Stimulated activated naive CD8-positive, alpha-beta T cell treated with anti-CD3 and anti-CD28 coated beads, Interleukin-15, amount 100 ng/mL, for 72 hours (primary cell): ENCODE measurements at regions not wholly inside any gene's neighbourhood (a gene's known extent, or its start where the extent isn't known, plus 50 kb on each side); places are given as distances from the start of the nearest gene placed in this dataset.
A peak's percentile ranks its signal among the peaks of the same experiment; 100 is the strongest.

Experiments used
- ATAC-seq: fragments of 150-1000 bp; cut with Tn5 transposase; 2 replicates; pipeline ENCODE4 v1.10.0; 2021; ENCODE audit warnings: mild to moderate bottlenecking, moderate library complexity
- DNase-seq, 2 donors: peaks; one replicate each; pipeline ENCODE4 v3.0.0; 2021 to 2022
- H3K27ac Mint-ChIP-seq, 2 donors: one replicate each; pipeline ENCODE4 v1.8.0; 2022; ENCODE audit warnings: mild to moderate bottlenecking in 2 of 2, mixed read lengths in 2 of 2, moderate library complexity in 2 of 2
- H3K27me3 Mint-ChIP-seq: one replicate; pipeline ENCODE4 v1.8.0; 2022; ENCODE audit warnings: mixed read lengths
- H3K4me1 Mint-ChIP-seq: one replicate; pipeline ENCODE4 v1.8.0; 2022; ENCODE audit warnings: mild to moderate bottlenecking, mixed read lengths
- H3K4me3 Mint-ChIP-seq, 2 donors: one replicate each; pipeline ENCODE4 v1.8.0; 2022; ENCODE audit warnings: mild to moderate bottlenecking in 2 of 2, mixed read lengths in 2 of 2, moderate library complexity in 1 of 2
- H3K9me3 Mint-ChIP-seq, 2 donors: one replicate each; pipeline ENCODE4 v1.8.0; 2022; ENCODE audit warnings: mixed read lengths in 2 of 2

DNA sequence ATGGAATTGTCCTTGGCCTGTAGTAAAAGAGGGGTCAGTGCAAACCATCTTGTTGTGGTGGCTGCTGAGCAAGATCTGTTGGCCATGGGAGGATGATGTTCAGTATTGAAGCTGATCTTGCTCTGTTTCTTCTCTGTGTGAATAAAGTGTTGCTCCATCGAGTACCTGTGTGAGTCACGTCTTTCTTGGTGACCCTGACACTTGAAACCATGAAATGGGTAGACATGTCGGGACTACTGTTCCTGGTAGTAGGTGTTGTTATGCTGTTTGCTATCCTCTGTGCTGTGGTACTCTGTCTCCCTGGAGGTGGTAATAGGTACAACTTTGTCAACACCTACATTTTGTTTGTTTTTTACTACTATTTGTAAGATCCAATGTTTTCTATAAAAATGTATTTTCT lies 330.6 kb downstream of the MDFIC start:
- Mint-ChIP-seq H3K9me3 (no peaks in the 10 kb centered on the region), H3K4me1 (no peaks in the 10 kb centered on the region), H3K4me3 (no peak overlapping the region), H3K27me3 (no peaks in the 10 kb centered on the region), H3K27ac (no peak overlapping the region)
- DNase-seq (no peak), ATAC-seq (no peak)

DNA sequence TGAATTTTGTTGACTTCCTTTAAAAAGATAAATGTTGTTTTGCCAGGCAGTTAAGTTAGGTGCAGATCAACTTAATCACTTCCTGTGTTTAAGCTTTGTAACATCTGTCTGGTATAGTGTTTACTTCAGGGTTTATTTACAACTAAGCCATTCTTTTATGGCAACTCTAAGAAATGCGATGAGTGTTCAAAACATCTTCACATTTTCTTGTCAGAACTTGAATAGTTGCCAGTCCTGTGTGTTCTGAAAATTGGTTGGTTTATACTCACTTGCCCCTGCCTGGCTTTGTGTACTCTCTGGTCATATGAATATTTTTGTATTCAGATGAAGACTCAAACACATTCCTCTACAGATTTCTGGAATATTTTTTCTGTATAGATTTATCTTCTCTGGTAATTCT lies 327.2 kb downstream of the MDFIC start:
- no peak overlapping the region for H3K4me3 Mint-ChIP-seq
- peaks cover 0 to 7% of the 10 kb centered on the region in 2 donors for H3K9me3 Mint-ChIP-seq
- DNase-seq, result no peak
- ATAC-seq, result no peak
- no peaks in the 10 kb centered on the region for H3K4me1 Mint-ChIP-seq
- H3K27ac Mint-ChIP-seq, result no peak overlapping the region
- no peaks in the 10 kb centered on the region for H3K27me3 Mint-ChIP-seq

DNA sequence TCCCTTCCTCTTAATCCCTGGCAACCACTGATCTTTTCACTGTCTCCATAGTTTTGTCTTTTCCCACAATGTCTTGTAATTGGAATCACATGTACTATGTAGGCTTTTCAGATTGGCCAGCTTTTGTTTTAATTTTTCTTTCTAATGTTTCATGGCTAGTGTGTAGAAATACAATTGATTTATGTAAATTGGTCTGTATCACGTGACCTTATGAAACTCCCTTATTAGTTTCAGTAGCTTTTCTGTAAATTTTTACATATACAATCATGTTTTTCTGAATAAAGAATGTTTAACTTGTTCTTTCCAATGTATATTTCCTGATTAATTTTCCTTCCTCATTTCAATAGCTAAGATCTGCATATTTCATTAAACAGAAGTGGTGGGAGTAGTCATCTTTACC lies 319.3 kb downstream of the MDFIC start:
- Mint-ChIP-seq H3K27ac (no peak overlapping the region), H3K4me3 (no peak overlapping the region), H3K9me3 (peaks cover 0 to 7% of the 10 kb centered on the region in 2 donors), H3K4me1 (no peaks in the 10 kb centered on the region), H3K27me3 (no peaks in the 10 kb centered on the region)
- no peak for ATAC-seq
- no peak for DNase-seq

DNA sequence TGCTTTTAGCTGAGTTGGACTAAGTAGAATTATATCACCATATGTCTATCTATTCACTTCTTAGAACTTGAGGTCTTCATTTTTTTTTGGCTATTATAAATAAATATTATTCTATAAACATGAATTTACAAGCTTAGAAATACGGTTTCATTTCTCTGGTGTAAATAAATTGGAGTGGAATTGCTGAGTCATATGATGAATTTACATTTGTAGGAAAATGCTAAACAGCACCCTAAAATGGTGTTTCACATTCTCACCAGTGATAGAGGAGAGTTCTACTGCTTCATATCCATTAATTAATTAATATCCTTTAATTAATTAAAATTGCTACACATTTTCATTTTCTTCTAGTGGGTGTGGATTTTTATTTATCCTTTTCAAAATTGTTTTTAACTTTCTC lies 318.3 kb downstream of the MDFIC start:
- ATAC-seq (no peak), DNase-seq (no peak)
- Mint-ChIP-seq H3K27me3 (no peaks in the 10 kb centered on the region), H3K4me3 (no peak overlapping the region), H3K27ac (no peak overlapping the region), H3K4me1 (no peaks in the 10 kb centered on the region), H3K9me3 (peaks cover 4 to 14% of the 10 kb centered on the region in 2 donors)

DNA sequence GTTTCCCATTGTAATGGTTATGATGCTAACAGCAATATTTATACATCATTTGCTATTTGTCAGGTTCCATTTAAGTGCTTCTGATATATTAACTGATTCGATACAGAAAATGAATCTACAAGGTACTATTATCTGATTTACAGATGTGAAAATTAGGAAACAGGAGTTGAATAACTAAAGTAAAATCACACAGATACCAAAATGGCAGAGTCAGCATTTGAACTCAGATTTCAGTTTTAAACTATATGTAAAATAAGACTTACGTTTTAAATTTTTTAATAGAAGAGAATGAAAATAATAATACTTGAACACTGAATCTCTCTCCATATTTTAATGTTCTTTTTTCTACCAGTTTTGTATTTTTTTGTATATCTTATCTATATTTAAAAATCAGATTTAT lies 313.2 kb downstream of the MDFIC start:
- Mint-ChIP-seq H3K4me1 (peaks cover 11% of the 10 kb centered on the region), H3K4me3 (no peak overlapping the region), H3K27ac (no peak overlapping the region), H3K9me3 (peaks cover 4 to 7% of the 10 kb centered on the region in 2 donors), H3K27me3 (peaks cover 6% of the 10 kb centered on the region)
- DNase-seq, result no peak
- ATAC-seq, result no peak

DNA sequence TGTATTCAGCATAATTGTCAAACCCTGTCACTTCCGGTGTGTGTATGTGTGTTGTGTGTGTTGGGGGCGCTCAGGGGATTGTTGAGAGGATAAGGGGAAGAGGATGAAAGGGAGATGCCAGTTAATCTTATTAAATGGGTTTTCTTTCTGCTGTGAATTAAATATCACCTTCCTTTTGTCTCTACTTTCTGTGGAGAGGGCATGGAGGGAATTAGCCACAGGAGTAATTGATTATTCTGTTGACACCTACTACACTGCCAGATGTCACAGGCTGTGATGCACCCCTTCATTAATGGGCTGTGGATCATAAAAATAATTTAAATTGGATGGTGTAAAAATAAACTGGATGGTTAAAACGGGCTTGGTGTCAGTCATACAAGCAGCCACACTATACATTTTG lies 311.9 kb downstream of the MDFIC start:
- Mint-ChIP-seq H3K27me3 (peaks cover 6% of the 10 kb centered on the region), H3K9me3 (peaks cover 4 to 7% of the 10 kb centered on the region in 2 donors), H3K4me3 (no peak overlapping the region), H3K27ac (no peak overlapping the region), H3K4me1 (peaks cover 16% of the 10 kb centered on the region)
- DNase-seq (no peak), ATAC-seq (no peak)

DNA sequence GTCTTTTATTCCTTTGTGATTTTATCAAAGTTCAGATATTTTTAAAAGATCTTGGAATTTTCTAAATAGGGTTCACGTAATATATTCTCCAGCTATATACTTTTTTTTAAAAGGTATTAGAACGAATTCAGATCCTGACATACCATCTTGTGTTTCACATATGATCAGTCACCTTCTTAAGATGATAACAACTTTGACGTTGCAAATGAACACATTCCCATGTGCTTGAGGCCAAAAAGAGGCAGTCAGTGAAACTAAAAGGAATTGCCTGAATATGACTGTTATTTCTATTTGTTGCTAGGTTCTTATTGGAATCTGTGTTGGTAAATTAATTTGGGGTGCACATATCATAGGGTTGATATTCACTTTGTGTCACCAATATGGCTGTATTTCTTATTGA lies 310.1 kb downstream of the MDFIC start:
- H3K4me3 Mint-ChIP-seq, result no peak overlapping the region
- DNase-seq (no peak), ATAC-seq (no peak)
- peak overlapping the region in 1 of 2 donors; percentile 22 for H3K27ac Mint-ChIP-seq
- peaks cover 11% of the 10 kb centered on the region for H3K27me3 Mint-ChIP-seq
- peaks cover 16% of the 10 kb centered on the region for H3K4me1 Mint-ChIP-seq
- peaks cover 4 to 7% of the 10 kb centered on the region in 2 donors for H3K9me3 Mint-ChIP-seq

DNA sequence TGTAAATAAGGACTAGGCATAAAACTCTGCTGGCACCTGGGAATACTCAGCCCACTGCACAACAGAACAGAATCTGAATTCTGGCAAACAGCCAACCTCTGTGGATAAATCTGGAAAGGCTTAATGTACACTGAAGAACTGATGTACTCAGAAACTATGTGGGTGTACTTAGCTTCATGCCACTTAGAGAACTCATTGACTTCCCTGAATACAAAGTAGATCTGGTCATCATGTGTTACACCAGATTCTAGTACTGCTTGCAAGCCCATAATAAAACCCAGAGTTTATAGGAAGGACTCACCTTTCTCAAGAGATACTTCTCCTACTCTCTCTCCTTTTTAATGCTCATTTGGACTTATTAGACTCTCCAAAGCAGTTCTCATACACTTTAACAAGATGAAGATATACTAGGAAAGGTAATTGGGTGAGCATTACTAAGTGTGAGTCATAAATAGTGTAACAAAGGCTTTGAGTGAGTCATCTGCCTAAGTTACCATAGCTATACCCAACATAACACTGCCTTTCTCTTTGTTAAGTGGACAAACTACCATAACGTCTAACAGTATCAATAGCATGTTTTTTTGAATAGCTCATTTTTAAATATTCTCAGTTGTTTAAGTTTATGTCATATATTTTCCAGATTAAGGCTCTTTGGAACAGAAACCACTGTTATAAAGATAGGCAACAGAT lies 309.1 kb downstream of the MDFIC start:
- DNase-seq (peak in 1 of 2 donors; percentile 3), ATAC-seq (peak; percentile 98)
- Mint-ChIP-seq H3K27ac (peak overlapping the region; percentile 30 to 69), H3K4me3 (peak overlapping the region in 1 of 2 donors; percentile 9), H3K9me3 (peaks cover 4 to 7% of the 10 kb centered on the region in 2 donors), H3K27me3 (peaks cover 11% of the 10 kb centered on the region), H3K4me1 (peaks cover 16% of the 10 kb centered on the region)

DNA sequence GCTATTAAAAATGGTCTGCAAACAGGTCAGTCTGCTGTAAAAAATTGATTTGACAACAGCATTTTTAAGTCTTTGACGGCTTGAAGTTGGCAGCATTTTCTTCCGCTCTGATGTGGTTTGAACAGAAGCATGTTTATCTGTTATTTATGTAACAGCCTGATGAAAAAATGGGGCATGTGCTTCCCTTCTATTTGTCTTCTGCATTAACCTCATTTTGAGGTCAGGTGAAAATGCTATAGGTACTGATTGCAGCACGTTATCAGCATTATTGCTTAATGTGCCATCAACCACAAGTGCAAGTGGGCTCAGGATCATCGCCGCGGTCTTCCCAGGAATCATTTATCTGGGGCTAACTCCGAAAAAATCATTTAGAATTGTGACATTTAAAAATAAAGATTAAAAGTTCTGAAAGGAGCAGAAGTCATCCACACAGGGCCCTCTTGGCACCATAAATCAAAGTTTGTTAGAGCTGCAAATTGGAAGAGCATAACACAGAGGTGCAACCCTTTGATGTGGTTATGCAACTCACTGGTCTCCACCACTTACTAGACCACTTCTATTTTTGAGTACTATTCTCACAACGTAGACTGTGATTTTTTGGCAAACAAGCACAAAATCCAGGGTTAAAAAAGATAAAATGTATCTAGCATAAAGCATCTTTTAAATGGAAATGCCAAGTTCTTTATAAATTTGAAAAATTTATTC lies 307.7 kb downstream of the MDFIC start:
- Mint-ChIP-seq H3K4me1 (peaks cover 16% of the 10 kb centered on the region), H3K27me3 (peaks cover 11% of the 10 kb centered on the region), H3K4me3 (no peak overlapping the region), H3K27ac (no peak overlapping the region), H3K9me3 (no peaks in the 10 kb centered on the region)
- DNase-seq, result no peak
- ATAC-seq, result no peak

DNA sequence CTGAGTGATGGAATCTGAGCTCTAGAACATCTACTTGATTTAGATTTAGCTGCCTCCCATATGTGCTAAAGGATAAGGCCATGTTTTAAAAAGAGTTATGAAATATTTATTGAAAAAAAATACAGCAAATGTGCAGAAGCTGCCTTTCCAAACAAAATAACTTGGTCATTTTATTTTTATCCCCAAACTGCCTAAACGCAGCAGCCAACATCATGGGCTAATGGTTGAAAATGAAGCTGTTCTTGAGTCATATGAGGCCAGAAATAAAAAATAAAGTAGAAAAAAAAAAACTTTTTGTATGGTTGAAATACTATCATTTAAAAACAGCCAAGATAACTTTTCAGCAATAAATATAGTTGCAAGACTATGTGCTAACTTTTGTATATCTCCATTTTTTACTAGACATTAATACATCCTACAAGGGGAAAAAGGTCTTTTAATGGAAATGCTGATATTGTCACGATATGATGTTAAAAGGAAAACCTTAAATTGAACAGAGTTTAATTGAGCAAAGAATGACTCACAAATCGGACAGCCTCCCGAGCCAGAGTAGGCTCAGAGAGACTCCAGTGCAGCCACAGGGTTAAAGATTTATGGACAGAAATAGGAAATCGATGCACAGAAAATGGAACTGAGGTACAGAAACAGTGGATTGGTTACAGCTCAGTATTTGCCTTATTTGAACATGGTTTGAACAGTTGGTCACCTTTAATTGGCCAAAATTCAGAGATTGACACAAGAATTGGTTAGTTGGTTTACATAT lies 305.8 kb downstream of the MDFIC start:
- Mint-ChIP-seq H3K27me3 (peaks cover 5% of the 10 kb centered on the region), H3K4me1 (peaks cover 16% of the 10 kb centered on the region), H3K27ac (no peak overlapping the region), H3K4me3 (no peak overlapping the region), H3K9me3 (no peaks in the 10 kb centered on the region)
- no peak for DNase-seq
- ATAC-seq, result no peak

DNA sequence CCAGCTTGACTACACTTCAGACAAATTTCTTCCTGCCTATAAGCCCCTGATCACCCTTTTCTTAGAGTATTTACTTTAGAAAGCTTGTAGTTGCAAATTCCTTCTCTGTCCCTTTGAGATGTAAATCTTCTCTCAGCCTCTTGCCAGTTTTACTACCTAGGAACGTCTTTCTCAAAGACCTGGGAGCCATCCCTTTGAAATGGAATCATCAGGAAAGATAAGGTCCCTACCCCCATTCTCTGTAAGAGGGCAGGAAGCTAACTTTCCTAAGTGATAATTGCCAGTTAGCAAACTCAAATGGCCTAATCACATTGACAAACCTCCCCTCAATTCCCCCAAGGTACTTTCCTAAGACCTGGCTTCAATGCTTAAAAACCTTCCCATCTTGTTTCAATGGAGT lies 304.5 kb downstream of the MDFIC start:
- no peaks in the 10 kb centered on the region for H3K9me3 Mint-ChIP-seq
- H3K27ac Mint-ChIP-seq, result no peak overlapping the region
- ATAC-seq (no peak), DNase-seq (no peak)
- no peak overlapping the region for H3K4me3 Mint-ChIP-seq
- peaks cover 5% of the 10 kb centered on the region for H3K27me3 Mint-ChIP-seq
- peaks cover 12% of the 10 kb centered on the region for H3K4me1 Mint-ChIP-seq

DNA sequence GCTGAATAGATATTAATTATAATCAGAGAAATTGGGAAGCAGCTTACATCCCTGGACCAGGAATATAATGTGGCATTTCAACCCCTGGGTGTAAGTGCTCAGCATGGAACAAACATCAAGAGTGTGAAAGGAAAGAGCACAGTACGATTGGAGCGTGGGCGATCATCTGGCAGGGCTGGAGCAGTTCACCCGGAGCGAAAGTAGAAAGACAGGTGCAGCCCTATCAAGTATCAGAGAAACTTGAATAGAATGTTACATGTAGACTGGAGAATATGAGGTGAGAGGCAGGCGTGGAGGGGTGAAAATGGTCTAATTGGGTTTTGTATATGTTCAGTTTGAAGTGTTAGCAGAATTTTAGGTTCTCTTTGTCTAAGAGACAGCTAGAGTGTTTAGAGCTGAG lies 303.0 kb downstream of the MDFIC start:
- peaks cover 5% of the 10 kb centered on the region for H3K27me3 Mint-ChIP-seq
- DNase-seq, result no peak
- H3K27ac Mint-ChIP-seq, result no peak overlapping the region

DNA sequence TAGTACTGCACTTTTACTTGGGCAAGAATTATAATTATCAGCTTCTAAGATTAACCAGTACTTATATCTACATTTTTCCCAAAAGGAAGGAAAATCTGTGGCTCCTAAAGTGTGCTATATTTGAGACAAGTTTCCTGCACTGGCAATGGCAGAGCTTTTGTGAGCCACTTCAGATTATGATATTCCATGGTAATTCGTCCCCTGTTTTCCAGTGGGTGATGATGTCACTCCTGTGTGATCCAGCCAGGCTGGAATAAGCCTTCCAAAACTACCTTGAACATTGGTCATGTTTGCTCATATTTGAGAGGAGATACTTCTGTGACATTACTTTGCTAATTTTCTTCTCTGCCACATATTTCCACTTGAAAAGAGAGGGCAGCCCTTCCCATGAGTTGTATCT lies 302.1 kb downstream of the MDFIC start:
- peaks cover 5% of the 10 kb centered on the region for H3K27me3 Mint-ChIP-seq
- DNase-seq (no peak), ATAC-seq (no peak)
- no peaks in the 10 kb centered on the region for H3K4me1 Mint-ChIP-seq
- H3K4me3 Mint-ChIP-seq, result no peak overlapping the region
- H3K9me3 Mint-ChIP-seq, result no peaks in the 10 kb centered on the region
- H3K27ac Mint-ChIP-seq, result no peak overlapping the region

More for the DNA sequence above, 303.0 kb downstream of the MDFIC start:
- Mint-ChIP-seq H3K4me1 (peaks cover 5% of the 10 kb centered on the region), H3K4me3 (no peak overlapping the region), H3K9me3 (no peaks in the 10 kb centered on the region)
- ATAC-seq, result no peak

DNA sequence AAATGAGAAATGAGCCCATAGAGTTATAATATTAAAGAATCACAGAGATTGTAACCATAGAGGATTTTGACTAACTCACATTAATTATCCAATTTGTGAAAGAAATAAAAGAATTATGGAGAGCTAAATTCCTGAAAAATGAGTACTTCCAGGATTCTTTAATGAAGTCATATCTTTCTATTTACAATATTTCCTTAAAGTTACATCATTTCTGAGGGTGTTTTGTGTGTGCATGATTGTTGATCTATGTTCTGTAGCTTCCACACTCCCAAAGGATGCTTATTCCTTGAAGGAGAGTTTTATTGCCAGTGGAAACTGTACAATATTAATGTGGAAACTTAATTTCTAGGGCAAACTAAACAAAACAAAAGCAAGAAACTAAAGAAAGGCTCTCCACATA lies 299.6 kb downstream of the MDFIC start:
- DNase-seq, result no peak
- Mint-ChIP-seq H3K4me1 (peaks cover 5% of the 10 kb centered on the region), H3K9me3 (no peaks in the 10 kb centered on the region), H3K27ac (no peak overlapping the region), H3K27me3 (no peaks in the 10 kb centered on the region), H3K4me3 (no peak overlapping the region)
- ATAC-seq, result no peak

DNA sequence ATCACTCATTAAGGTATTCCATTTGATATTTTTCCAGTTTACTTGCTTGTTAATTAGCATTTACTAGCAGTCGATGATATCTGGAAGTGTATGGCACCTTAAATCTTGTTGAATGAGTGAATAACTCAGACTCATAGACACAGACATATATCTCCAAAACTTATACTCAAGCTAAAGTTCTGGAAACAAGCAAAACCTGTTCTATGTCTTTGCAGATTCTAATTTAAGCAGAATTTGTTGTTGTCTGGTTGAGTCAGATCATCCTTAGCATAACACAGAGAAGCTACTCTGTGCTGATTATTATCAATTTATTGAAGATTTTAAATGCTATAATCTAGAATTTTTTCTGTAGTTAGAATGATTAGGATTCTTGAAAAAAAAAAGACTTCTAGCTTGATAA lies 296.2 kb downstream of the MDFIC start:
- H3K4me3 Mint-ChIP-seq, result no peak overlapping the region
- H3K4me1 Mint-ChIP-seq, result peaks cover 6% of the 10 kb centered on the region
- H3K27ac Mint-ChIP-seq, result no peak overlapping the region
- H3K9me3 Mint-ChIP-seq, result no peaks in the 10 kb centered on the region
- H3K27me3 Mint-ChIP-seq, result peaks cover under 1% of the 10 kb centered on the region
- DNase-seq (no peak), ATAC-seq (no peak)

DNA sequence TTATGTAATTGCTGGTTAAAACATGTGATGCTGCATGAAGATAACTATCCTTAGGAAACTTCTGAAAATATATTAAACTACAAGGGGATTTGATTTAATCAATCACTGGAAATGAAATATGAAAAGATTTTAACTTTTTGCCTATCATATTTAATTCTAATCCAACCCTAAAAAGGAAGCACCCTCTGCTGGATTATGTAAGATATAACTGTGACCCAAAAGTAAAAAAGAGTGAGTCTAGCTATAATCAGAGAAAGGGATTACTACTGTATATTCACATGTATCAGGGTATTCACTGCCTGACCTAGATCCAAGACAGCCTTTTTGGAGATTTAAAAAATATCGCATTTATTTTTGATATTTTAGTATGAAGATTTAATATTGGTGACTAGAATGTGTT lies 295.5 kb downstream of the MDFIC start:
- Mint-ChIP-seq H3K27ac (no peak overlapping the region), H3K4me3 (no peak overlapping the region), H3K27me3 (peaks cover 8% of the 10 kb centered on the region), H3K4me1 (peaks cover 6% of the 10 kb centered on the region), H3K9me3 (no peaks in the 10 kb centered on the region)
- DNase-seq, result no peak
- no peak for ATAC-seq
